ENCODE measurements at regions not wholly inside any gene's neighbourhood (a gene's known extent, or its start where the extent isn't known, plus 50 kb on each side); places are given as distances from the start of the nearest gene placed in this dataset.

DNA sequence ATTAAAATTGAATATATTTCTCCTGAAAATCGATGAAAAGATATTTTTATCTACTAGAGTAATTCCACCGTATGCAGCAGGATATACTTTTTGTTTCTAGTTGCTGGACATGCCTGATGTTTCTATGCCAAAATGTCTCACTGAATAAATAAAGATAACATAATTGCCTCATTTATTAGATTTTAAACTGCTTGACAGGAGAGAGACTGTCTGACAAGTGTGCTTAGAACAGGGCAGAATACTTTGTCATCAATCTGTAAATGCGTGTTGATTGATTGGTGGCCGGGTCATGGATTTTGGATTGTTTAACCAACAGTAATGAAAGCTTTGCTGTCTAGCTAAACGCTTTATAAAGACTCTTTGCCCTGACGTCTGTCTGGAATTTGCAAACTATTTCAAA, 339.0 kb downstream of the CHRM3 start:
- TF ChIP-seq CTCF (IDR thresholded peaks at IDR 0.05) (no peak), POLR2A (IDR thresholded peaks at IDR 0.05) (no peak)

All from breast epithelium (tissue), 3 donors.